Epithelial cell of esophagus (primary cell): ENCODE measurements at regions not wholly inside any gene's neighbourhood (a gene's known extent, or its start where the extent isn't known, plus 50 kb on each side); places are given as distances from the start of the nearest gene placed in this dataset.

Experiments used
- DNase-seq: peaks from one replicate; pipeline ENCODE4 v3.0.0; 2010; ENCODE audit warnings: low read depth
- H3K4me3 ChIP-seq: 2 replicates; pipeline ENCODE4 v1.5.1; 2011; ENCODE audit warnings: mild to moderate bottlenecking, low read length, control low read depth
- TF ChIP-seq, protein P1 (sequence below): IDR thresholded peaks from 2 replicates; pipeline ENCODE4 v1.5.1; 2011; ENCODE audit warnings: low read depth, mild to moderate bottlenecking, low read length, control low read depth, inconsistent platforms; ENCODE audit not compliant: insufficient read depth; ENCODE audit errors: missing control alignments

DNA sequence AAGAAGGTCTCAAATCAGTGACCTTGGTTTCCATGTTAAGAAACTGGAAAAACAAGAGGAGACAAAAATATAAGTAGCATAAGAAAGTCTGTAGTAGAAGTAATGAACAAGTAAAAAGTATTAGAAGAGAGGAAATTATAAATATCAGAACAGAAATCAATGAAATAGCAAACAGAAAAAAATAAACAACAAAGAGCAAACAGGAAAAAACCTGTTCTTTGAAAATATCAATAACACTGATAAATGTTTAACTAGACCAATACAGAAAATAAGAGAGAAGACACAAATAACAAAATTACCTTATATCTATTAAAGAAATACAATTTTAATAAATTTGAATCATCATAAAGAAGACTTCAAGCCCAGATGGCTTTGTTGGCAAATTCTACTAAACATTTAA is 113.3 kb downstream of the MAIP1 start:
- TF ChIP-seq, protein P1, sequence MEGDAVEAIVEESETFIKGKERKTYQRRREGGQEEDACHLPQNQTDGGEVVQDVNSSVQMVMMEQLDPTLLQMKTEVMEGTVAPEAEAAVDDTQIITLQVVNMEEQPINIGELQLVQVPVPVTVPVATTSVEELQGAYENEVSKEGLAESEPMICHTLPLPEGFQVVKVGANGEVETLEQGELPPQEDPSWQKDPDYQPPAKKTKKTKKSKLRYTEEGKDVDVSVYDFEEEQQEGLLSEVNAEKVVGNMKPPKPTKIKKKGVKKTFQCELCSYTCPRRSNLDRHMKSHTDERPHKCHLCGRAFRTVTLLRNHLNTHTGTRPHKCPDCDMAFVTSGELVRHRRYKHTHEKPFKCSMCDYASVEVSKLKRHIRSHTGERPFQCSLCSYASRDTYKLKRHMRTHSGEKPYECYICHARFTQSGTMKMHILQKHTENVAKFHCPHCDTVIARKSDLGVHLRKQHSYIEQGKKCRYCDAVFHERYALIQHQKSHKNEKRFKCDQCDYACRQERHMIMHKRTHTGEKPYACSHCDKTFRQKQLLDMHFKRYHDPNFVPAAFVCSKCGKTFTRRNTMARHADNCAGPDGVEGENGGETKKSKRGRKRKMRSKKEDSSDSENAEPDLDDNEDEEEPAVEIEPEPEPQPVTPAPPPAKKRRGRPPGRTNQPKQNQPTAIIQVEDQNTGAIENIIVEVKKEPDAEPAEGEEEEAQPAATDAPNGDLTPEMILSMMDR: no peak
- H3K4me3 ChIP-seq: no peak overlapping the region
- no peak for DNase-seq

DNA sequence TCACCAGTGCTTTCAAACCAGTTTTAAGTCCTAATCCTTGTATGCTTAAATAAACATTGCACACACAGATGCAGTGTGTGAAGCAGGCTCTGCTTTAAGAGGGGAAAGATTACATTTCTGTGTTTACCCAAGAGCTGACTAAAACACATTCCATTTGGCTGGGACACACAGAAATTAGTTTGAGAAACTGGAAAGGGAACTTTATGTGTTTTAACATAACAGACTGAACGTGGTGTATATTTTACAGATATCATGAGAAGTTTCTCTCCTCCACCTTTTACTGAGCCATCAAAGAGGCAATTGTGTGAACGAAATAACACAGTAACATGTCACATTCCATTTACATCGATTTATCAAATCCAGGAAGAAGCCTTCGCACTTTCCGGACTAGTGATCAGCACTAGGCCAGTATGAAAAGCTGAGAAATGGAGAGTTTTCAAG is 121.8 kb downstream of the MAIP1 start:
- TF ChIP-seq, protein P1: no peak
- H3K4me3 ChIP-seq: no peak overlapping the region
- DNase-seq: peak; percentile 82

DNA sequence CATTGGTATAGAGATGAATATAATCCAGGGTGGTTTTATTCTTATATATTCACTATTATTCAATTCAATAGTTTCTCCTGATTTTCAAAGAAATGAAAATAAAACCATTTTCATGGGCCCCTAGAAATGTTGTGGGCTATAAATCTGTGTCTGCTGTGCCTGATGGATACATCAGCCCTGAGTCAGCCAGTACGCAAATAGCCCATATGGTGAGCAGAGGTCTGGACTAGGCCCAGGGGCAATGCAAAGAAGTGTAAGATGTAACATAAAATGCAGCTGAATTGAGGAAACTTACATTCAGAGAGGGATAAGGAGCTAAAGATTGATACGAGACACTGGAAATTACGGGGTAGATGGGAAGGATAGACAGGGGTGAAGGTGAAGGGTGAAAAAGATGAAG is 122.5 kb downstream of the MAIP1 start:
- H3K4me3 ChIP-seq: no peak overlapping the region
- TF ChIP-seq, protein P1: no peak
- DNase-seq: peak; percentile 59

DNA sequence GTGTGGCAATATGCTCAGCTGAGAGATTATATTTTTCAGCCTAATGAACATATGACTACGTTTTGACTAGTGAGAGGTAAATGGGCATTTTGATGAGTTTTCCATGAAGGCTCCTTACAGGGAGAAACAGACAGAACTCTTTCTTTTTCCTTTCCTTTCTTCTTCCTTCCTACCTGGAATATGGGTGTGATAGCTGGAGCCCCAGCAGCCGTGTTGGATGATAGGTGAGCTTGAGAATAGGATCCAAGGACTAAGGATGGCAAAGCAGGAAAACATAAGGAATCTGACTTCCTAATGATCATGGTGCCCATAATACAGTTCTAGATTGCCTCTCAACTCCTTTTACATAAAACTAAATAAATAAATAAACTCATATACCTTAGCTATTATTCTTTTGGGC is 124.0 kb downstream of the MAIP1 start:
- TF ChIP-seq, protein P1: no peak
- H3K4me3 ChIP-seq: no peak overlapping the region
- no peak for DNase-seq

DNA sequence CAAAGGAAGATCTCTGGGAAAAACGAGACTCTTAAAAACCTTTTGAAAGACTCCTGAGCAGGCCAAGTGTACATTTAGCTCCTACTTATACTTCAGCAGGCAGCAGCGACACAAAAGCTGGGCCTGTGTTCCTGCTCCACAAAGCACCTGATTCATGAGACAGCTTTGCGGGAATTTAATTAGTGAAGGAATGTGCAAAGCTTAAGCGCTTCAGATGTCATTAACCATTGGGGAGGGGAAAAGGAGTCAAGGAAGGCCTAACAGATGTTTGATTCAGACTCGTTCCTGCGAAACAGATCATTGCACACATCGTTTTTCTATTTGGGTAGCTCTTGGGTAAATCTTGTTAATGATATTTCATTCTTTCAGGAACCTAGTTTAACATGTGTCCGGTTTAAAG is 125.9 kb downstream of the MAIP1 start:
- no peak overlapping the region for H3K4me3 ChIP-seq
- TF ChIP-seq, protein P1: no peak
- no peak for DNase-seq

DNA sequence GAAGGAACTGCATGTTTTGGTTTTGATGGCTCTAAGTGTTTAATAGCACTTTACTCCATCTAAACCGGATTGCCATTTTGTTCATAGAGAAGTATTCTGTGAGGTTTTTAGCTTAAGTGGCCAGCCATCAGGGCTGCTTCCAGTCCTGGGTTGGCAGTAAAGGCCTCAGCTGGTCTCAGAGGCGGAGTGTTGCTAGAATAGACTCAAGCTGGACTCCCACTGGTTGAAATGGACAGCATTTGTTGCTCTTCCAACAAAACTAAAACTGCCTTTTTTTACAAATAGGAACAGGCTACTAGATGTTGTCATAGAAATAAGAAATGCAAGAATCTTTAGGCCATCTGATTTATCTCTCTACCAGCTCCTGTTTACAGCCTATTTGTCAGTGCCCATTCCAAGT is 126.4 kb downstream of the MAIP1 start:
- H3K4me3 ChIP-seq: no peak overlapping the region
- TF ChIP-seq, protein P1: no peak
- DNase-seq: no peak

DNA sequence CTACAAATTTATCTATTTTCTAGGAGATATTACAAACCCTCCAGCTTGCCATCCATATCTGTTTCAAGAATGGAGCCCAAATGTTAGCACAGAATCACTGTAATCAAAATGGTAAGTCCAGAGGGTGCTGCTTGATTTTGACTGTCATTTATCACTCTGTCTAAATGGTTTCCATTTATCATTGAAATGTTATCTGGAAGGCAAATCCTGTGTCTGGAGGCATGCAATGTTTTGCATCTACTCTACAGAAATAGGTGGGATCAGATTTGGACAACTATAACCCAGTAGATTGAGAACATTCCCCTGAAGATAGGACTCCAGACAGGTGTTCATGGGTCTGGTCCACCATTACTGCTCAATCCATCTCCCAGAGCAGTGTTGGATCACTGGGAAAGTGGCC is 128.7 kb downstream of the MAIP1 start:
- TF ChIP-seq, protein P1: no peak
- no peak for DNase-seq
- H3K4me3 ChIP-seq: no peak overlapping the region
